ENCODE measurements at regions not wholly inside any gene's neighbourhood (a gene's known extent, or its start where the extent isn't known, plus 50 kb on each side); places are given as distances from the start of the nearest gene placed in this dataset.

DNA sequence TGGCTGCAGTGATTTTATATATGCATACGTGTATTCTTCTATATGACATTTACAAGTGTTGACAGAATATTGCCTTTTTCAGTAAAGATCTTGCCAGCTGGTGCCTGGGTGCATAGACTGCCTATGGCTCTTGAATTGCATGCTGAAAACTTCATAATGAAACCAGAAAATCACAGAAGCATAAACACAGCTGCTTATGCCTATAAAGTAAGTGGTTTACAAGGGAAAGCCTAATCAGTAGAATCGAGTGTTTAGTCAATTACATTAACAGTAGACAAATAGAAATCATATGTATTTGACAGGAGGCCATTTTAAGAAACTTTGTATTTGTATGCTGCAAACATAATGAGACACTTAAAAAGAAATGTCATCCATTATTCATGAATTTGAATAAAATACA is 82.5 kb downstream of the TMEM168 start:
- TF ChIP-seq RARB (CRISPR knock-in tag; IDR thresholded peaks at IDR 0.05) (no peak), ZNF8 (CRISPR knock-in tag; IDR thresholded peaks at IDR 0.05) (no peak), ZNF565 (CRISPR knock-in tag; conservative IDR thresholded peaks at IDR 0.05; ENCODE audit: low read depth) (no peak), ZFP30 (CRISPR knock-in tag; IDR thresholded peaks at IDR 0.05) (no peak), CSDC2 (CRISPR knock-in tag; IDR thresholded peaks at IDR 0.05) (no peak), ZFP3 (CRISPR knock-in tag; IDR thresholded peaks at IDR 0.05) (no peak), ARNTL (CRISPR knock-in tag; IDR thresholded peaks at IDR 0.05; ENCODE audit: borderline replicate concordance, low read depth) (no peak), TOX (CRISPR knock-in tag; IDR thresholded peaks at IDR 0.05; ENCODE audit: borderline replicate concordance) (no peak), ZNF70 (CRISPR knock-in tag; IDR thresholded peaks at IDR 0.05) (no peak)
- TF ChIP-seq, protein P1, sequence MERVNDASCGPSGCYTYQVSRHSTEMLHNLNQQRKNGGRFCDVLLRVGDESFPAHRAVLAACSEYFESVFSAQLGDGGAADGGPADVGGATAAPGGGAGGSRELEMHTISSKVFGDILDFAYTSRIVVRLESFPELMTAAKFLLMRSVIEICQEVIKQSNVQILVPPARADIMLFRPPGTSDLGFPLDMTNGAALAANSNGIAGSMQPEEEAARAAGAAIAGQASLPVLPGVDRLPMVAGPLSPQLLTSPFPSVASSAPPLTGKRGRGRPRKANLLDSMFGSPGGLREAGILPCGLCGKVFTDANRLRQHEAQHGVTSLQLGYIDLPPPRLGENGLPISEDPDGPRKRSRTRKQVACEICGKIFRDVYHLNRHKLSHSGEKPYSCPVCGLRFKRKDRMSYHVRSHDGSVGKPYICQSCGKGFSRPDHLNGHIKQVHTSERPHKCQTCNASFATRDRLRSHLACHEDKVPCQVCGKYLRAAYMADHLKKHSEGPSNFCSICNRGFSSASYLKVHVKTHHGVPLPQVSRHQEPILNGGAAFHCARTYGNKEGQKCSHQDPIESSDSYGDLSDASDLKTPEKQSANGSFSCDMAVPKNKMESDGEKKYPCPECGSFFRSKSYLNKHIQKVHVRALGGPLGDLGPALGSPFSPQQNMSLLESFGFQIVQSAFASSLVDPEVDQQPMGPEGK (CRISPR knock-in tag; IDR thresholded peaks at IDR 0.05; ENCODE audit: borderline replicate concordance), result no peak
- TF ChIP-seq, protein P2, sequence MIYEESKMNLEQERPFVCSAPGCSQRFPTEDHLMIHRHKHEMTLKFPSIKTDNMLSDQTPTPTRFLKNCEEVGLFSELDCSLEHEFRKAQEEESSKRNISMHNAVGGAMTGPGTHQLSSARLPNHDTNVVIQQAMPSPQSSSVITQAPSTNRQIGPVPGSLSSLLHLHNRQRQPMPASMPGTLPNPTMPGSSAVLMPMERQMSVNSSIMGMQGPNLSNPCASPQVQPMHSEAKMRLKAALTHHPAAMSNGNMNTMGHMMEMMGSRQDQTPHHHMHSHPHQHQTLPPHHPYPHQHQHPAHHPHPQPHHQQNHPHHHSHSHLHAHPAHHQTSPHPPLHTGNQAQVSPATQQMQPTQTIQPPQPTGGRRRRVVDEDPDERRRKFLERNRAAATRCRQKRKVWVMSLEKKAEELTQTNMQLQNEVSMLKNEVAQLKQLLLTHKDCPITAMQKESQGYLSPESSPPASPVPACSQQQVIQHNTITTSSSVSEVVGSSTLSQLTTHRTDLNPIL (CRISPR knock-in tag; IDR thresholded peaks at IDR 0.05; ENCODE audit: low read depth), result no peak

Measured in SK-N-SH treated with all-trans-retinoic acid at 6 μM for 48 hours (cell line).